ENCODE measurements at regions not wholly inside any gene's neighbourhood (a gene's known extent, or its start where the extent isn't known, plus 50 kb on each side); places are given as distances from the start of the nearest gene placed in this dataset.

GRCh38 chr6:1513215-1513780 is 96.4 kb upstream of the FOXC1 start:
- no TSS peak for BruUV-seq (replicated peaks)
- no peak for TF ChIP-seq CTCF (IDR thresholded peaks at IDR 0.05)
- TF ChIP-seq POLR2AphosphoS5 (IDR thresholded peaks at IDR 0.05; ENCODE audit: low read depth, low read length) = no peak
- no peak for TF ChIP-seq TCF7L2 (IDR thresholded peaks at IDR 0.05; ENCODE audit: low read depth, low read length)
- TF ChIP-seq REST (IDR thresholded peaks at IDR 0.05; ENCODE audit: insufficient read depth in 1 of 2, low read depth in 2 of 2, low read length in 1 of 2) = no peak
- TF ChIP-seq SIN3A (IDR thresholded peaks at IDR 0.05; ENCODE audit: borderline replicate concordance, insufficient read depth, low read depth, low read length) = no peak
- Histone ChIP-seq H3K9me3 (ENCODE audit: control insufficient read depth, insufficient read depth, low read depth, low read length) (no peaks in the 10 kb centered on the region), H3K36me3 (ENCODE audit: control insufficient read depth, insufficient read depth, low read length) (no peaks in the 10 kb centered on the region), H3K27ac (ENCODE audit: low read length) (no peak overlapping the region), H3K27me3 (ENCODE audit: control insufficient read depth, insufficient read depth, low read length) (peaks cover 2% of the 10 kb centered on the region; the same call in 1 of the 2 replicates), H3K4me1 (ENCODE audit: control insufficient read depth, insufficient read depth, low read length) (no peaks in the 10 kb centered on the region), H3K4me3 (ENCODE audit: low read depth in 2 of 2, low read length in 2 of 2) (no peak overlapping the region)
- intact Hi-C loops (cut with micrococcal nuclease; ENCODE audit: unreplicated experiment) = no loop called here
- no peak for ATAC-seq
- ChIA-PET CTCF (no interaction called here), POLR2A (no interaction called here)
- no peak for DNase-seq (ENCODE audit: low read depth, low spot score)
- in situ Hi-C loops (cut with HindIII; ENCODE audit: low pct_unique_long_range_greater_than_20kb, low sequenced_read_pairs) = no loop called here

- BruUV-seq (replicated peaks) = no TSS peak
- H3K27ac ChIP-seq (ENCODE audit: low read length) = no peak overlapping the region
Measured at GRCh38 chr6:1514078-1514477, 95.6 kb upstream of the FOXC1 start.

More at GRCh38 chr6:1514078-1514477, 95.6 kb upstream of the FOXC1 start:
- intact Hi-C loops (cut with micrococcal nuclease; ENCODE audit: unreplicated experiment) (no loop called here), in situ Hi-C loops (cut with HindIII; ENCODE audit: low pct_unique_long_range_greater_than_20kb, low sequenced_read_pairs) (no loop called here)
- H3K9me3 ChIP-seq (ENCODE audit: control insufficient read depth, insufficient read depth, low read depth, low read length) = no peaks in the 10 kb centered on the region
- no peak for TF ChIP-seq CTCF (IDR thresholded peaks at IDR 0.05)
- TF ChIP-seq POLR2AphosphoS5 (IDR thresholded peaks at IDR 0.05; ENCODE audit: low read depth, low read length) = no peak
- no peaks in the 10 kb centered on the region for H3K36me3 ChIP-seq (ENCODE audit: control insufficient read depth, insufficient read depth, low read length)
- ChIA-PET CTCF (no interaction called here), POLR2A (no interaction called here)
- no peak overlapping the region for H3K4me3 ChIP-seq (ENCODE audit: low read depth in 2 of 2, low read length in 2 of 2)
- H3K27me3 ChIP-seq (ENCODE audit: control insufficient read depth, insufficient read depth, low read length) = peaks cover 2% of the 10 kb centered on the region; the same call in 1 of the 2 replicates
- ATAC-seq = no peak
- DNase-seq (ENCODE audit: low read depth, low spot score) = no peak
- H3K4me1 ChIP-seq (ENCODE audit: control insufficient read depth, insufficient read depth, low read length) = no peaks in the 10 kb centered on the region
